ENCODE measurements at regions not wholly inside any gene's neighbourhood (a gene's known extent, or its start where the extent isn't known, plus 50 kb on each side); places are given as distances from the start of the nearest gene placed in this dataset.

- TF ChIP-seq REST (IDR thresholded peaks at IDR 0.05; ENCODE audit: insufficient read depth in 1 of 2, low read depth in 2 of 2, low read length in 2 of 2) (no peak), POLR2AphosphoS5 (IDR thresholded peaks at IDR 0.05; ENCODE audit: low read depth, low read length) (no peak), TAF1 (IDR thresholded peaks at IDR 0.05; ENCODE audit: borderline replicate concordance, insufficient read depth, low read length) (no peak), SIN3A (IDR thresholded peaks at IDR 0.05; ENCODE audit: borderline replicate concordance, insufficient read depth, low read length) (no peak), FOXP2 (optimal IDR thresholded peaks at IDR 0.05; ENCODE audit: borderline replicate concordance, extremely low read depth, extremely low read length, insufficient read depth) (no peak)
Measured at GRCh38 chr4:184907216-184907615, 81.4 kb upstream of the ACSL1 start.
